Body of pancreas (tissue), 4 donors: ENCODE measurements at regions not wholly inside any gene's neighbourhood (a gene's known extent, or its start where the extent isn't known, plus 50 kb on each side); places are given as distances from the start of the nearest gene placed in this dataset.

Source experiments
- CTCF ChIP-seq, 7 experiments: fragments of 450-650 bp in 4 of 7; fragments of 200-600 bp in 3 of 7; sonication (generic) in 3 of 7; IDR thresholded peaks; one replicate each; pipeline ENCODE4 v1.5.1; 2016 to 2019; ENCODE audit warnings: antibody characterized with exemption in 7 of 7
- POLR2A ChIP-seq, 3 donors: fragments of 450-650 bp; IDR thresholded peaks; one replicate each; pipeline ENCODE4 v1.6.1; 2016; ENCODE audit warnings: antibody characterized with exemption in 3 of 3, mild to moderate bottlenecking in 2 of 3

GRCh38 chr2:117401582-117401981 is 412.9 kb upstream of the DDX18 start:
- TF ChIP-seq CTCF (IDR thresholded peaks at IDR 0.05) (no peak), POLR2A (IDR thresholded peaks at IDR 0.05) (no peak)
